ENCODE measurements at regions not wholly inside any gene's neighbourhood (a gene's known extent, or its start where the extent isn't known, plus 50 kb on each side); places are given as distances from the start of the nearest gene placed in this dataset.

GRCh38 chr11:4194889-4195288, 100.3 kb downstream of the RRM1 start:
- Histone ChIP-seq H2BK20ac (ENCODE audit: low read depth, low read length, poor library complexity, severe bottlenecking) (no peak overlapping the region), H3K9me3 (ENCODE audit: control insufficient read depth, low read depth, low read length) (no peaks in the 10 kb centered on the region), H4K91ac (ENCODE audit: insufficient read length, low read depth, low read length) (no peak overlapping the region), H3K18ac (ENCODE audit: insufficient read length, low read depth, low read length) (no peak overlapping the region), H2BK15ac (ENCODE audit: low read depth, low read length) (no peak overlapping the region), H3K23ac (ENCODE audit: insufficient read length, low read depth, low read length) (no peak overlapping the region), H3K14ac (ENCODE audit: insufficient read depth, low read length) (no peak overlapping the region), H2BK5ac (ENCODE audit: insufficient read length, low read length) (no peak overlapping the region), H3T11ph (ENCODE audit: low read length) (no peak overlapping the region), H4K8ac (replicated peaks; ENCODE audit: insufficient read length, low read depth, low read length) (no peak overlapping the region), H2BK120ac (ENCODE audit: low read depth, low read length, poor library complexity, severe bottlenecking) (no peak overlapping the region), H4K20me1 (ENCODE audit: control insufficient read depth, insufficient read depth, insufficient read length) (no peaks in the 10 kb centered on the region), H4K5ac (ENCODE audit: insufficient read length, low read depth, low read length) (no peak overlapping the region), H2BK12ac (ENCODE audit: insufficient read length, low read depth, low read length) (no peak overlapping the region), H2AFZ (ENCODE audit: low read length) (no peak overlapping the region), H3K23me2 (ENCODE audit: insufficient read length, low read depth, low read length, poor library complexity, severe bottlenecking) (no peaks in the 10 kb centered on the region), H3K4me1 (ENCODE audit: insufficient read depth, low read length) (no peaks in the 10 kb centered on the region), H3K79me2 (ENCODE audit: insufficient read depth, low read length) (no peaks in the 10 kb centered on the region), H3K56ac (ENCODE audit: insufficient read length, low read depth, low read length) (no peak overlapping the region), H3K79me1 (ENCODE audit: insufficient read depth, low read depth, low read length, poor library complexity, severe bottlenecking) (no peaks in the 10 kb centered on the region), H3K4me2 (ENCODE audit: insufficient read depth, insufficient read length, low read length) (no peak overlapping the region), H3K4ac (ENCODE audit: low read depth, low read length) (no peak overlapping the region), H3K27ac (ENCODE audit: insufficient read length, low read depth, low read length) (no peak overlapping the region), H3K9ac (ENCODE audit: extremely low read depth, insufficient read length, low read length) (no peak overlapping the region), H2AK5ac (ENCODE audit: insufficient read length, low read length) (no peak overlapping the region), H3K27me3 (ENCODE audit: insufficient read depth, low read length) (no peaks in the 10 kb centered on the region)
- TF ChIP-seq CTCF (conservative IDR thresholded peaks at IDR 0.05) = no peak
- no CpG with 5 or more reads among the region's 1 CpG for WGBS (ENCODE audit: extremely low coverage, insufficient read length, low lambda C conversion rate)
- Mint-ChIP-seq H3K27me3 (ENCODE audit: low read depth) (peaks cover 2% of the 10 kb centered on the region; the same call in 1 of the 2 replicates), H3K27ac (no peak overlapping the region), H3K4me3 (no peak overlapping the region), H3K36me3 (ENCODE audit: insufficient read depth in 1 of 3, low read depth in 3 of 3) (no peaks in the 10 kb centered on the region; a peak in 1 of 7 replicates), H3K4me1 (no peaks in the 10 kb centered on the region), H3K9me3 (no peaks in the 10 kb centered on the region; a peak in 1 of 5 replicates)
- no peak for DNase-seq
